ENCODE measurements at regions not wholly inside any gene's neighbourhood (a gene's known extent, or its start where the extent isn't known, plus 50 kb on each side); places are given as distances from the start of the nearest gene placed in this dataset.

DNA sequence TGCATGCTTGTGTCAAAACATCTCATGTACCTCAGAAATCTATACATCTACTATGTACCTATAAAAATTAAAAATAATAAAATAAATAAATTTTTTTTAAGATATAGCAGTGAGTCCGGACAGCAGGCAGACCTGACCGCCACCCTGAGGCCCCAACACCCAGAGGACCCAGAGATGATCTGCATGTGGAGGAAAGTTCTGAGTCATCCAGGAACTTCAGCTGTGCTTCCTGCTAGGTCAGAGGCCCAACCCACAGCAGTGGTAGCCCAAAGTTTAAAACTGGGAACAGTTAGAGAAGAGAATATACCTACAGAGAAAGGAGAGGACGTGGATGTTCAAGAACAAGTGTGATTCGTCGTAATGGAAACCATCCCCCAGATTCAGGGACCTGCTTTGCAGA lies 683.7 kb upstream of the NRP1 start:
- TF ChIP-seq, protein P1, sequence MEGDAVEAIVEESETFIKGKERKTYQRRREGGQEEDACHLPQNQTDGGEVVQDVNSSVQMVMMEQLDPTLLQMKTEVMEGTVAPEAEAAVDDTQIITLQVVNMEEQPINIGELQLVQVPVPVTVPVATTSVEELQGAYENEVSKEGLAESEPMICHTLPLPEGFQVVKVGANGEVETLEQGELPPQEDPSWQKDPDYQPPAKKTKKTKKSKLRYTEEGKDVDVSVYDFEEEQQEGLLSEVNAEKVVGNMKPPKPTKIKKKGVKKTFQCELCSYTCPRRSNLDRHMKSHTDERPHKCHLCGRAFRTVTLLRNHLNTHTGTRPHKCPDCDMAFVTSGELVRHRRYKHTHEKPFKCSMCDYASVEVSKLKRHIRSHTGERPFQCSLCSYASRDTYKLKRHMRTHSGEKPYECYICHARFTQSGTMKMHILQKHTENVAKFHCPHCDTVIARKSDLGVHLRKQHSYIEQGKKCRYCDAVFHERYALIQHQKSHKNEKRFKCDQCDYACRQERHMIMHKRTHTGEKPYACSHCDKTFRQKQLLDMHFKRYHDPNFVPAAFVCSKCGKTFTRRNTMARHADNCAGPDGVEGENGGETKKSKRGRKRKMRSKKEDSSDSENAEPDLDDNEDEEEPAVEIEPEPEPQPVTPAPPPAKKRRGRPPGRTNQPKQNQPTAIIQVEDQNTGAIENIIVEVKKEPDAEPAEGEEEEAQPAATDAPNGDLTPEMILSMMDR (IDR thresholded peaks at IDR 0.05): no peak
- TF ChIP-seq ZFX (IDR thresholded peaks at IDR 0.05; ENCODE audit: borderline replicate concordance): no peak
